ENCODE measurements at regions not wholly inside any gene's neighbourhood (a gene's known extent, or its start where the extent isn't known, plus 50 kb on each side); places are given as distances from the start of the nearest gene placed in this dataset.

GRCh38 chr4:111664308-111664945, 480.8 kb upstream of the FAM241A start:
- no peaks in the 10 kb centered on the region for H3K27me3 ChIP-seq
- no peak overlapping the region for H3K27ac ChIP-seq
- H3K36me3 ChIP-seq (replicated peaks; ENCODE audit: insufficient read depth, low read depth), result no peaks in the 10 kb centered on the region
- H3K9me2 ChIP-seq (replicated peaks; ENCODE audit: insufficient read depth), result no peaks in the 10 kb centered on the region
- H3K79me2 ChIP-seq, result no peaks in the 10 kb centered on the region
- no peak overlapping the region for H2AFZ ChIP-seq
- H3K9me3 ChIP-seq (ENCODE audit: low read depth), result no peaks in the 10 kb centered on the region
- no peaks in the 10 kb centered on the region for H4K20me1 ChIP-seq (ENCODE audit: insufficient read depth, poor library complexity, severe bottlenecking)
- DNase-seq (ENCODE audit: low spot score), result no peak
- H3K4me2 ChIP-seq, result no peak overlapping the region
- no peak overlapping the region for H3K4me3 ChIP-seq
- H3K4me1 ChIP-seq (ENCODE audit: insufficient read depth), result no peaks in the 10 kb centered on the region
- TF ChIP-seq CTCF (IDR thresholded peaks at IDR 0.05; ENCODE audit: poor library complexity), result no peak
- TF ChIP-seq EZH2 (IDR thresholded peaks at IDR 0.05; ENCODE audit: borderline replicate concordance), result no peak
- TF ChIP-seq EZH2phosphoT487 (IDR thresholded peaks at IDR 0.05; ENCODE audit: low read depth, severe bottlenecking, unreplicated experiment), result no peak
- WGBS (ENCODE audit: low lambda C conversion rate, missing lambda C conversion rate), result 73% methylated on average over 1 of the region's 1 CpG

- Histone ChIP-seq H3K4me3 (no peak overlapping the region), H4K20me1 (ENCODE audit: insufficient read depth, poor library complexity, severe bottlenecking) (no peaks in the 10 kb centered on the region), H3K9me2 (replicated peaks; ENCODE audit: insufficient read depth) (no peaks in the 10 kb centered on the region), H3K9me3 (ENCODE audit: low read depth) (no peaks in the 10 kb centered on the region), H3K4me2 (no peak overlapping the region), H3K27ac (no peak overlapping the region), H3K36me3 (replicated peaks; ENCODE audit: insufficient read depth, low read depth) (no peaks in the 10 kb centered on the region), H3K79me2 (no peaks in the 10 kb centered on the region), H3K4me1 (ENCODE audit: insufficient read depth) (no peaks in the 10 kb centered on the region), H3K27me3 (no peaks in the 10 kb centered on the region), H2AFZ (no peak overlapping the region)
- WGBS (ENCODE audit: low lambda C conversion rate, missing lambda C conversion rate), result 73% methylated on average over 2 of the region's 2 CpGs
- no peak for DNase-seq (ENCODE audit: low spot score)
- TF ChIP-seq CTCF (IDR thresholded peaks at IDR 0.05; ENCODE audit: poor library complexity) (no peak), EZH2phosphoT487 (IDR thresholded peaks at IDR 0.05; ENCODE audit: low read depth, severe bottlenecking, unreplicated experiment) (no peak), EZH2 (IDR thresholded peaks at IDR 0.05; ENCODE audit: borderline replicate concordance) (no peak)
Measured at GRCh38 chr4:111666826-111667360, 478.4 kb upstream of the FAM241A start.

- Histone ChIP-seq H3K4me2 (no peak overlapping the region), H3K27me3 (no peaks in the 10 kb centered on the region), H4K20me1 (ENCODE audit: insufficient read depth, poor library complexity, severe bottlenecking) (no peaks in the 10 kb centered on the region), H3K9me3 (ENCODE audit: low read depth) (no peaks in the 10 kb centered on the region), H2AFZ (no peak overlapping the region), H3K9me2 (replicated peaks; ENCODE audit: insufficient read depth) (no peaks in the 10 kb centered on the region), H3K4me3 (no peak overlapping the region), H3K79me2 (no peaks in the 10 kb centered on the region), H3K4me1 (ENCODE audit: insufficient read depth) (no peaks in the 10 kb centered on the region), H3K36me3 (replicated peaks; ENCODE audit: insufficient read depth, low read depth) (no peaks in the 10 kb centered on the region), H3K27ac (no peak overlapping the region)
- no peak for TF ChIP-seq EZH2 (IDR thresholded peaks at IDR 0.05; ENCODE audit: borderline replicate concordance)
- no peak for TF ChIP-seq EZH2phosphoT487 (IDR thresholded peaks at IDR 0.05; ENCODE audit: low read depth, severe bottlenecking, unreplicated experiment)
- TF ChIP-seq CTCF (IDR thresholded peaks at IDR 0.05; ENCODE audit: poor library complexity), result no peak
- WGBS (ENCODE audit: low lambda C conversion rate, missing lambda C conversion rate), result 69% methylated on average over 2 of the region's 2 CpGs
- no peak for DNase-seq (ENCODE audit: low spot score)
Measured at GRCh38 chr4:111671756-111672155, 473.5 kb upstream of the FAM241A start.
